Neural cell (in vitro differentiated cells): ENCODE measurements at regions not wholly inside any gene's neighbourhood (a gene's known extent, or its start where the extent isn't known, plus 50 kb on each side); places are given as distances from the start of the nearest gene placed in this dataset.

ENCODE experiments used
- H2AFZ ChIP-seq: fragments of 200-600, 300-800 bp; sonication (generic), shearing (Covaris generic); 2 replicates; pipeline ENCODE4 v1.6.0; 2014; ENCODE audit warnings: low read depth, mild to moderate bottlenecking, antibody characterized with exemption, low read length, moderate library complexity
- H3F3A ChIP-seq: fragments of 200-600 bp; shearing (Covaris generic); 2 replicates; pipeline ENCODE4 v1.6.1; 2016; ENCODE audit warnings: mild to moderate bottlenecking, moderate library complexity, mixed read lengths, antibody characterized with exemption, low read length; ENCODE audit not compliant: insufficient read depth, poor library complexity, severe bottlenecking
- H3K27ac ChIP-seq: fragments of 200-600, 300-800 bp; sonication (generic), shearing (Covaris generic); 2 replicates; pipeline ENCODE4 v1.5.1; 2014; ENCODE audit warnings: mild to moderate bottlenecking, low read length, moderate library complexity
- H3K27me3 ChIP-seq: fragments of 300-800, 200-600 bp; sonication (generic), shearing (Covaris generic); 2 replicates; pipeline ENCODE4 v1.6.0; 2014; ENCODE audit warnings: mild to moderate bottlenecking, low read depth, low read length, moderate library complexity; ENCODE audit not compliant: insufficient read depth
- H3K36me3 ChIP-seq: fragments of 300-800, 200-600 bp; sonication (generic), shearing (Covaris generic); 2 replicates; pipeline ENCODE4 v1.5.1; 2014; ENCODE audit warnings: mild to moderate bottlenecking, antibody characterized with exemption, low read length, moderate library complexity; ENCODE audit not compliant: insufficient read depth
- H3K4me2 ChIP-seq: fragments of 300-800, 200-600 bp; sonication (generic), shearing (Covaris generic); 2 replicates; pipeline ENCODE4 v1.6.0; 2014; ENCODE audit warnings: mild to moderate bottlenecking, low read length
- H3K4me3 ChIP-seq: fragments of 300-800, 200-600 bp; sonication (generic), shearing (Covaris generic); 2 replicates; pipeline ENCODE4 v1.5.1; 2014; ENCODE audit warnings: mild to moderate bottlenecking, low read length, moderate library complexity
- H3K79me2 ChIP-seq: fragments of 200-600 bp; shearing (Covaris generic); replicated peaks from 2 replicates; pipeline ENCODE4 v1.6.0; 2014; ENCODE audit warnings: mild to moderate bottlenecking, low read length, moderate library complexity; ENCODE audit not compliant: insufficient read depth
- H3K9ac ChIP-seq: fragments of 300-800, 200-600 bp; sonication (generic), shearing (Covaris generic); 2 replicates; pipeline ENCODE4 v1.6.1; 2016; ENCODE audit warnings: mild to moderate bottlenecking, low read length, mixed read lengths
- H3K9me2 ChIP-seq: fragments of 200-600 bp; shearing (Covaris generic); 2 replicates; pipeline ENCODE4 v1.6.1; 2016; ENCODE audit warnings: mild to moderate bottlenecking, low read length, mixed read lengths; ENCODE audit not compliant: insufficient read depth
- H3K9me3 ChIP-seq: fragments of 200-600, 300-800 bp; sonication (generic), shearing (Covaris generic); 2 replicates; pipeline ENCODE4 v1.6.1; 2016; ENCODE audit warnings: mild to moderate bottlenecking, mixed run types, low read length, moderate library complexity, mixed read lengths
- H4K20me1 ChIP-seq: fragments of 200-600 bp; shearing (Covaris generic); 2 replicates; pipeline ENCODE4 v1.6.1; 2016; ENCODE audit warnings: mild to moderate bottlenecking, mixed run types; ENCODE audit not compliant: insufficient read depth
- EP300 ChIP-seq: fragments of 450-650 bp; conservative IDR thresholded peaks from 2 replicates; pipeline ENCODE4 v1.6.1; 2014; ENCODE audit warnings: antibody characterized with exemption, mild to moderate bottlenecking, moderate library complexity; ENCODE audit not compliant: poor library complexity, severe bottlenecking
- EZH2 ChIP-seq: fragments of 200-600, 300-800 bp; shearing (Covaris generic), sonication (generic); IDR thresholded peaks from 2 replicates; pipeline ENCODE4 v1.6.1; 2014; ENCODE audit warnings: antibody characterized with exemption, low read length, borderline replicate concordance, mild to moderate bottlenecking; ENCODE audit not compliant: insufficient read depth, poor library complexity, severe bottlenecking
- MXI1 ChIP-seq: fragments of 450-650 bp; conservative IDR thresholded peaks from 2 replicates; pipeline ENCODE4 v1.6.1; 2014; ENCODE audit warnings: antibody characterized with exemption, mild to moderate bottlenecking; ENCODE audit not compliant: poor library complexity, severe bottlenecking
- POLR2AphosphoS5 ChIP-seq: IDR thresholded peaks from 2 replicates; pipeline ENCODE4 v1.6.1; 2012
- RAD21 ChIP-seq: fragments of 450-650 bp; conservative IDR thresholded peaks from 2 replicates; pipeline ENCODE4 v1.6.1; 2014; ENCODE audit warnings: antibody characterized with exemption, mild to moderate bottlenecking, moderate library complexity
- SMC3 ChIP-seq: fragments of 450-650 bp; conservative IDR thresholded peaks from 2 replicates; pipeline ENCODE4 v1.6.1; 2014; ENCODE audit warnings: antibody characterized with exemption, mild to moderate bottlenecking, moderate library complexity; ENCODE audit not compliant: poor library complexity
- TAF1 ChIP-seq: IDR thresholded peaks from 2 replicates; pipeline ENCODE4 v1.6.1; 2012; ENCODE audit warnings: low read depth
- TF ChIP-seq, protein P1 (sequence below): fragments of 450-650 bp; IDR thresholded peaks from 2 replicates; pipeline ENCODE4 v1.5.1; 2014; ENCODE audit warnings: antibody characterized with exemption, mild to moderate bottlenecking, moderate library complexity; ENCODE audit not compliant: poor library complexity, severe bottlenecking
- TF ChIP-seq, protein P2 (sequence below): IDR thresholded peaks from 2 replicates; pipeline ENCODE4 v1.6.1; 2012; ENCODE audit warnings: borderline replicate concordance

- Histone ChIP-seq H3K9ac (no peak overlapping the region), H3K4me2 (no peak overlapping the region), H3K9me2 (no peaks in the 10 kb centered on the region), H4K20me1 (no peaks in the 10 kb centered on the region), H3K27ac (no peak overlapping the region), H3K9me3 (no peaks in the 10 kb centered on the region), H3F3A (no peaks in the 10 kb centered on the region), H3K27me3 (no peaks in the 10 kb centered on the region), H2AFZ (no peak overlapping the region), H3K36me3 (no peaks in the 10 kb centered on the region), H3K79me2 (no peaks in the 10 kb centered on the region), H3K4me3 (no peak overlapping the region)
- TF ChIP-seq SMC3 (no peak), POLR2AphosphoS5 (no peak), MXI1 (no peak), RAD21 (no peak), EP300 (no peak), TAF1 (no peak), EZH2 (no peak)
- TF ChIP-seq, protein P1, sequence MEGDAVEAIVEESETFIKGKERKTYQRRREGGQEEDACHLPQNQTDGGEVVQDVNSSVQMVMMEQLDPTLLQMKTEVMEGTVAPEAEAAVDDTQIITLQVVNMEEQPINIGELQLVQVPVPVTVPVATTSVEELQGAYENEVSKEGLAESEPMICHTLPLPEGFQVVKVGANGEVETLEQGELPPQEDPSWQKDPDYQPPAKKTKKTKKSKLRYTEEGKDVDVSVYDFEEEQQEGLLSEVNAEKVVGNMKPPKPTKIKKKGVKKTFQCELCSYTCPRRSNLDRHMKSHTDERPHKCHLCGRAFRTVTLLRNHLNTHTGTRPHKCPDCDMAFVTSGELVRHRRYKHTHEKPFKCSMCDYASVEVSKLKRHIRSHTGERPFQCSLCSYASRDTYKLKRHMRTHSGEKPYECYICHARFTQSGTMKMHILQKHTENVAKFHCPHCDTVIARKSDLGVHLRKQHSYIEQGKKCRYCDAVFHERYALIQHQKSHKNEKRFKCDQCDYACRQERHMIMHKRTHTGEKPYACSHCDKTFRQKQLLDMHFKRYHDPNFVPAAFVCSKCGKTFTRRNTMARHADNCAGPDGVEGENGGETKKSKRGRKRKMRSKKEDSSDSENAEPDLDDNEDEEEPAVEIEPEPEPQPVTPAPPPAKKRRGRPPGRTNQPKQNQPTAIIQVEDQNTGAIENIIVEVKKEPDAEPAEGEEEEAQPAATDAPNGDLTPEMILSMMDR = no peak
- TF ChIP-seq, protein P2, sequence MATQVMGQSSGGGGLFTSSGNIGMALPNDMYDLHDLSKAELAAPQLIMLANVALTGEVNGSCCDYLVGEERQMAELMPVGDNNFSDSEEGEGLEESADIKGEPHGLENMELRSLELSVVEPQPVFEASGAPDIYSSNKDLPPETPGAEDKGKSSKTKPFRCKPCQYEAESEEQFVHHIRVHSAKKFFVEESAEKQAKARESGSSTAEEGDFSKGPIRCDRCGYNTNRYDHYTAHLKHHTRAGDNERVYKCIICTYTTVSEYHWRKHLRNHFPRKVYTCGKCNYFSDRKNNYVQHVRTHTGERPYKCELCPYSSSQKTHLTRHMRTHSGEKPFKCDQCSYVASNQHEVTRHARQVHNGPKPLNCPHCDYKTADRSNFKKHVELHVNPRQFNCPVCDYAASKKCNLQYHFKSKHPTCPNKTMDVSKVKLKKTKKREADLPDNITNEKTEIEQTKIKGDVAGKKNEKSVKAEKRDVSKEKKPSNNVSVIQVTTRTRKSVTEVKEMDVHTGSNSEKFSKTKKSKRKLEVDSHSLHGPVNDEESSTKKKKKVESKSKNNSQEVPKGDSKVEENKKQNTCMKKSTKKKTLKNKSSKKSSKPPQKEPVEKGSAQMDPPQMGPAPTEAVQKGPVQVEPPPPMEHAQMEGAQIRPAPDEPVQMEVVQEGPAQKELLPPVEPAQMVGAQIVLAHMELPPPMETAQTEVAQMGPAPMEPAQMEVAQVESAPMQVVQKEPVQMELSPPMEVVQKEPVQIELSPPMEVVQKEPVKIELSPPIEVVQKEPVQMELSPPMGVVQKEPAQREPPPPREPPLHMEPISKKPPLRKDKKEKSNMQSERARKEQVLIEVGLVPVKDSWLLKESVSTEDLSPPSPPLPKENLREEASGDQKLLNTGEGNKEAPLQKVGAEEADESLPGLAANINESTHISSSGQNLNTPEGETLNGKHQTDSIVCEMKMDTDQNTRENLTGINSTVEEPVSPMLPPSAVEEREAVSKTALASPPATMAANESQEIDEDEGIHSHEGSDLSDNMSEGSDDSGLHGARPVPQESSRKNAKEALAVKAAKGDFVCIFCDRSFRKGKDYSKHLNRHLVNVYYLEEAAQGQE = no peak
These were observed 1597.1 kb downstream of the ADGRL3 start for GRCh38 chr4:62797221-62797620.

GRCh38 chr4:62791386-62791785 is 1591.3 kb downstream of the ADGRL3 start:
- H3K27ac ChIP-seq = no peak overlapping the region
- no peaks in the 10 kb centered on the region for H3K79me2 ChIP-seq
- no peaks in the 10 kb centered on the region for H3K36me3 ChIP-seq
- no peak overlapping the region for H3K4me3 ChIP-seq
- H3K9me3 ChIP-seq = no peaks in the 10 kb centered on the region
- no peak overlapping the region for H2AFZ ChIP-seq
- H3K4me2 ChIP-seq = no peak overlapping the region
- no peaks in the 10 kb centered on the region for H3K9me2 ChIP-seq
- no peaks in the 10 kb centered on the region for H4K20me1 ChIP-seq
- no peaks in the 10 kb centered on the region for H3F3A ChIP-seq
- no peak overlapping the region for H3K9ac ChIP-seq
- TF ChIP-seq, protein P1 = no peak
- no peak for TF ChIP-seq MXI1
- TF ChIP-seq, protein P2 = no peak
- no peak for TF ChIP-seq POLR2AphosphoS5
- no peak for TF ChIP-seq EZH2
- TF ChIP-seq SMC3 = no peak
- no peak for TF ChIP-seq EP300
- TF ChIP-seq TAF1 = no peak
- H3K27me3 ChIP-seq = no peaks in the 10 kb centered on the region
